Thymus (tissue), 11 donors: ENCODE measurements at regions not wholly inside any gene's neighbourhood (a gene's known extent, or its start where the extent isn't known, plus 50 kb on each side); places are given as distances from the start of the nearest gene placed in this dataset.

ENCODE experiments used
- DNase-seq, 9 donors: peaks; one replicate each; pipeline ENCODE4 v3.0.0-alpha.2; 2013; ENCODE audit warnings: low spot score in 9 of 9, low read depth in 6 of 9, missing footprints in 1 of 9
- H3K27ac ChIP-seq, 2 donors: one replicate each; pipeline ENCODE4 v1.5.1; 2013; ENCODE audit warnings: control low read depth in 1 of 2, low read depth in 1 of 2, low read length in 1 of 2, mild to moderate bottlenecking in 1 of 2, moderate library complexity in 1 of 2
- H3K27me3 ChIP-seq, 2 donors: one replicate each; pipeline ENCODE4 v1.5.1; 2013; ENCODE audit warnings: low read length in 1 of 2; ENCODE audit not compliant: control insufficient read depth in 2 of 2, insufficient read depth in 1 of 2
- H3K36me3 ChIP-seq, 2 donors: one replicate each; pipeline ENCODE4 v1.5.1; 2013; ENCODE audit warnings: low read length in 1 of 2, mild to moderate bottlenecking in 1 of 2, moderate library complexity in 1 of 2; ENCODE audit not compliant: control insufficient read depth in 2 of 2, insufficient read depth in 2 of 2
- H3K4me1 ChIP-seq, 2 donors: one replicate each; pipeline ENCODE4 v1.5.1; 2013; ENCODE audit warnings: low read length in 2 of 2; ENCODE audit not compliant: control insufficient read depth in 2 of 2, insufficient read depth in 2 of 2
- H3K4me3 ChIP-seq, 2 donors: one replicate each; pipeline ENCODE4 v1.5.1; 2013; ENCODE audit warnings: low read length in 2 of 2, control low read depth in 1 of 2, mild to moderate bottlenecking in 1 of 2
- H3K9me3 ChIP-seq, 2 donors: one replicate each; pipeline ENCODE4 v1.5.1; 2013; ENCODE audit warnings: low read length in 1 of 2, mild to moderate bottlenecking in 1 of 2; ENCODE audit not compliant: control insufficient read depth in 2 of 2, insufficient read depth in 1 of 2
- whole genome bisulfite sequencing: extraction: QIAGEN DNeasy Blood & Tissue Kit; methylation state at CpG from one replicate; pipeline ENCODE4 v1.1.7; 2013; 5-methylcytosine and 5-hydroxymethylcytosine counted together
- donor health status: healthy.

GRCh38 chr1:79110749-79111148 lies 104.2 kb upstream of the ADGRL4 start:
- Histone ChIP-seq H3K4me1 (no peaks in the 10 kb centered on the region), H3K27me3 (no peaks in the 10 kb centered on the region), H3K36me3 (no peaks in the 10 kb centered on the region), H3K4me3 (no peak overlapping the region), H3K27ac (no peak overlapping the region), H3K9me3 (no peaks in the 10 kb centered on the region)
- DNase-seq, result no peak

DNA sequence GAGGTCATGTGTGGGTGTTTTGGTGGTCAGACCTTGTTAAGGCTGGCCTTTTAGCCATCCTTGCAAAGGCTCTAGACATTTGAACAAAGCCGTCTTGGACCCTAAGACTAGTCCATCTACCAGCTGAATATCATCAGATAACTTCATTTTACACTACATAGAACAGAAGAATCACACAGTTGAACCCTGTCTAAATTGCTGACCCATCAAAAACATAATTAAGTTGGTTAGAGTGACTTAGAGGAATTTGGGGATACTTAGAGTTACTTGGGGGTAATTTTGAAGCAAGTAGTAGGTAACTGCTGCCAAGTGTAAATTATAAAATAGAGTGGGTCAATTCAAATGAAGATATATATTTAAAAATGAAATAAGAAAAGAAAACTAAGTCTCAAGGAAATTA lies 102.9 kb upstream of the ADGRL4 start:
- no peak for DNase-seq
- 93% methylated on average over 1 of the region's 1 CpG for WGBS

GRCh38 chr1:79105500-79105899 lies 99.0 kb upstream of the ADGRL4 start:
- no peaks in the 10 kb centered on the region for H3K27me3 ChIP-seq
- no peak overlapping the region for H3K27ac ChIP-seq
- no peak for DNase-seq
- H3K4me3 ChIP-seq, result no peak overlapping the region
- 93% methylated on average over 2 of the region's 2 CpGs for WGBS
- no peaks in the 10 kb centered on the region for H3K36me3 ChIP-seq
- no peaks in the 10 kb centered on the region for H3K9me3 ChIP-seq
- no peaks in the 10 kb centered on the region for H3K4me1 ChIP-seq

More for the DNA sequence above, 102.9 kb upstream of the ADGRL4 start:
- Histone ChIP-seq H3K27me3 (no peaks in the 10 kb centered on the region), H3K27ac (no peak overlapping the region), H3K9me3 (no peaks in the 10 kb centered on the region), H3K4me1 (no peaks in the 10 kb centered on the region), H3K4me3 (no peak overlapping the region), H3K36me3 (no peaks in the 10 kb centered on the region)

DNA sequence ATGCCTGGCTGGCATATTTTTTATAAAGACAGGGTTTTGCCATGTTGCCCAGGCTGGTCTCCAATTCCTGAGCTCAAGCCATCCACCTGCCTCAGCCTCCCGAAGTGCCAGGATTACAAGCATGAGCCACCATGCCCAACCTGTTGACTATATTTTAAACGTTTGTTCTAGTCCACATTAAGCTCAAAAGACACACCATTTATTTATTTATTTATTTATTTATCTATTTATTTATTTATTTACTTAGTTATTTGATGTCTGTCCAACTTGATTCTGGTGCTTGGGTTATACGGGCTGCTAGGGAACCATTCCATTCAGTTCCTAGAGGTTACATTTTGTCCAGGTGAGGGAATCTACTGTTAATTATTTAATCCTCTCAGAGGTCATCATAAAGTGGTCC lies 98.1 kb upstream of the ADGRL4 start:
- Histone ChIP-seq H3K4me3 (no peak overlapping the region), H3K27me3 (no peaks in the 10 kb centered on the region), H3K4me1 (no peaks in the 10 kb centered on the region), H3K9me3 (no peaks in the 10 kb centered on the region), H3K27ac (no peak overlapping the region), H3K36me3 (no peaks in the 10 kb centered on the region)
- 95% methylated on average over 3 of the region's 3 CpGs for WGBS
- no peak for DNase-seq

- no peak overlapping the region for H3K4me3 ChIP-seq
- no peaks in the 10 kb centered on the region for H3K27me3 ChIP-seq
- DNase-seq, result no peak
- no peak overlapping the region for H3K27ac ChIP-seq
- 92% methylated on average over 7 of the region's 7 CpGs for WGBS
- H3K9me3 ChIP-seq, result no peaks in the 10 kb centered on the region
- H3K4me1 ChIP-seq, result no peaks in the 10 kb centered on the region
- no peaks in the 10 kb centered on the region for H3K36me3 ChIP-seq
These were observed 93.9 kb upstream of the ADGRL4 start for GRCh38 chr1:79100385-79100784.

- DNase-seq, result no peak
- H3K4me1 ChIP-seq, result no peaks in the 10 kb centered on the region
- H3K27ac ChIP-seq, result no peak overlapping the region
- no peaks in the 10 kb centered on the region for H3K36me3 ChIP-seq
- no peaks in the 10 kb centered on the region for H3K9me3 ChIP-seq
- H3K27me3 ChIP-seq, result no peaks in the 10 kb centered on the region
- H3K4me3 ChIP-seq, result no peak overlapping the region
These were observed 84.5 kb upstream of the ADGRL4 start for GRCh38 chr1:79090985-79091384.

DNA sequence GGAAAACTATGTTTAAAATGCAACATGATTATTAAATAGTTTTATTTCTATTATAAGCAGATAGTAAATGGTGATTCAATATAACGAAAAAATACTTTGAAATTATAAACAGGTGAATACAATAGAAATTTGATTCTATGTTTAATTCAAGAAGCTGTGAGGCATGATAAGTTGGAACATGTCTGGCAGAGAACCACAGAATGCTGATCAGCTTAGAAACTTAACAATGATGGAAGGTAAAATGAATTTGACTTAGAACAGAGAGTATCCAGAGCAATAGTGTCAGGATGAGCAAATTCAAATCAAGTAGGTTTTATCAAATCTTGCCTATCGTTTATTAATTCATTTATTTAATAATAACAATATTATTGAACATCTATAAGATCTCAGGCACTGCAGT lies 83.4 kb upstream of the ADGRL4 start:
- 84% methylated on average over 2 of the region's 2 CpGs for WGBS
- Histone ChIP-seq H3K27me3 (no peaks in the 10 kb centered on the region), H3K9me3 (no peaks in the 10 kb centered on the region), H3K27ac (no peak overlapping the region), H3K4me3 (no peak overlapping the region), H3K36me3 (no peaks in the 10 kb centered on the region), H3K4me1 (no peaks in the 10 kb centered on the region)
- no peak for DNase-seq

- H3K4me1 ChIP-seq, result no peaks in the 10 kb centered on the region
- H3K9me3 ChIP-seq, result no peaks in the 10 kb centered on the region
- H3K36me3 ChIP-seq, result no peaks in the 10 kb centered on the region
- no peaks in the 10 kb centered on the region for H3K27me3 ChIP-seq
- H3K4me3 ChIP-seq, result no peak overlapping the region
- whole genome bisulfite sequencing, result 81% methylated on average over 2 of the region's 2 CpGs
- DNase-seq, result no peak
- no peak overlapping the region for H3K27ac ChIP-seq
These were observed 75.7 kb upstream of the ADGRL4 start for GRCh38 chr1:79082233-79082632.

GRCh38 chr1:79079770-79080169 lies 73.2 kb upstream of the ADGRL4 start:
- Histone ChIP-seq H3K27ac (no peak overlapping the region), H3K27me3 (no peaks in the 10 kb centered on the region), H3K4me1 (no peaks in the 10 kb centered on the region), H3K36me3 (no peaks in the 10 kb centered on the region), H3K4me3 (no peak overlapping the region), H3K9me3 (no peaks in the 10 kb centered on the region)
- no peak for DNase-seq

DNA sequence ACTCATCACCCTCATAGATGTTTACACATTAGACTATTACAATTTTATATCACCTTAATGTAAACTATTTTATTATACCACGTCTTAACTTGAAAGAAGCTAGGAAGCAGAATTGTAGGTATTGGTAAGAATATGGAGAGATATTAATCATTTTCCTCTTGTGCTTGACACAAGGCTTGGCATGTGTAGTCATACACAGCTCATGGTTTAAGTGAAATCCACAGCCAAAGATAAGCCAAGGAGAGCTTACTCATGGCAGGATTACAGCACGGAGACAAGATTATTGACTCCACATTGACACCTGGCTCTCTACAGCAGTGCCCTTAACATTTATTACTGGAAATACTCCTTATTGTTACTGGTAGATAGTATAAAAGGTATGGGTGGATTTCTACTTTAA lies 68.4 kb upstream of the ADGRL4 start:
- WGBS, result 95% methylated on average over 2 of the region's 2 CpGs
- no peaks in the 10 kb centered on the region for H3K9me3 ChIP-seq
- H3K4me3 ChIP-seq, result no peak overlapping the region
- no peaks in the 10 kb centered on the region for H3K4me1 ChIP-seq
- H3K27me3 ChIP-seq, result no peaks in the 10 kb centered on the region
- no peaks in the 10 kb centered on the region for H3K36me3 ChIP-seq
- no peak overlapping the region for H3K27ac ChIP-seq
- DNase-seq, result no peak
